ENCODE measurements at regions not wholly inside any gene's neighbourhood (a gene's known extent, or its start where the extent isn't known, plus 50 kb on each side); places are given as distances from the start of the nearest gene placed in this dataset.

DNA sequence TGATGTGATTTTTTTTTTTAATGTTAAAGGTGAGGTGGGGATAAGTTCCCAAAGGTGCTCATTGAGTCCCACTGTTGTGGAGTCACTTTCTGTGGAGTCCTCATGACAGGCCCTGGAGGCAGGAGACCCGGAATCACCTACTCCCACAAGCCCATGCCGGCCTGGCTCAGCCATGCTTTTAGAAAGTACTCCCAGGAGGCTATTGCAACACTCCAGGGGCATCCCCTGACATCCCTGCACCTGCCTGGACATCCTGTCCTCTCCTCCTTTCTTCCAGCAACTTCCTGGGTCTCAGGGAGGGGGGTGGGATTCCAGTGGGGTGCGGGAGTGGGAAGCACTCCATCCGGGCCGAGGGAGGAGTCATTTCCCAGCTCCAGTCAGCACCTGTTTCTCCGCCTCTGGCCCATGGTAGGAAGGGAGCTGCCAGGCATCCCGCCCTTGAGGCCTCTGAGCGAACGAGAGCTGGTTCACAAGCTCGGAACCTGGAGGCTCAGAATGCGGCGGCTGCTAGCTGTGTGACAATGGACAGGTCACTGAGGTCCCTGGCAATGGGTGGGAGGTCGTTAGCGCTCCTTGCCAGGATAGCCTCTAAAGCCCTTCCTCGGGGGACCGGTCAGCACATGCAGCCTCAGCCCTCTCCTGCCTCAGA lies 163.9 kb upstream of the ID2 start:
- H3K4me1 ChIP-seq (ENCODE audit: control insufficient read depth, insufficient read depth, low read length): no peaks in the 10 kb centered on the region
- H3K36me3 ChIP-seq (ENCODE audit: control insufficient read depth in 2 of 2, insufficient read depth in 1 of 2, low read length in 2 of 2): no peaks in the 10 kb centered on the region
- ChIA-PET POLR2A (no interaction called here), CTCF (interaction anchor here (0.7 kb wide), 1 partner anchor 12 kb away, joined by 3 read pairs; no protein-coding TSS in a partner anchor)
- TF ChIP-seq, protein P1, sequence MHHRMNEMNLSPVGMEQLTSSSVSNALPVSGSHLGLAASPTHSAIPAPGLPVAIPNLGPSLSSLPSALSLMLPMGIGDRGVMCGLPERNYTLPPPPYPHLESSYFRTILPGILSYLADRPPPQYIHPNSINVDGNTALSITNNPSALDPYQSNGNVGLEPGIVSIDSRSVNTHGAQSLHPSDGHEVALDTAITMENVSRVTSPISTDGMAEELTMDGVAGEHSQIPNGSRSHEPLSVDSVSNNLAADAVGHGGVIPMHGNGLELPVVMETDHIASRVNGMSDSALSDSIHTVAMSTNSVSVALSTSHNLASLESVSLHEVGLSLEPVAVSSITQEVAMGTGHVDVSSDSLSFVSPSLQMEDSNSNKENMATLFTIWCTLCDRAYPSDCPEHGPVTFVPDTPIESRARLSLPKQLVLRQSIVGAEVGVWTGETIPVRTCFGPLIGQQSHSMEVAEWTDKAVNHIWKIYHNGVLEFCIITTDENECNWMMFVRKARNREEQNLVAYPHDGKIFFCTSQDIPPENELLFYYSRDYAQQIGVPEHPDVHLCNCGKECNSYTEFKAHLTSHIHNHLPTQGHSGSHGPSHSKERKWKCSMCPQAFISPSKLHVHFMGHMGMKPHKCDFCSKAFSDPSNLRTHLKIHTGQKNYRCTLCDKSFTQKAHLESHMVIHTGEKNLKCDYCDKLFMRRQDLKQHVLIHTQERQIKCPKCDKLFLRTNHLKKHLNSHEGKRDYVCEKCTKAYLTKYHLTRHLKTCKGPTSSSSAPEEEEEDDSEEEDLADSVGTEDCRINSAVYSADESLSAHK (tag by site-specific recombination; IDR thresholded peaks at IDR 0.05): no peak
- TF ChIP-seq GLIS2 (tag by site-specific recombination; IDR thresholded peaks at IDR 0.05): no peak
- no peak for TF ChIP-seq ZNF140 (tag by site-specific recombination; IDR thresholded peaks at IDR 0.05)
- TF ChIP-seq, protein P2, sequence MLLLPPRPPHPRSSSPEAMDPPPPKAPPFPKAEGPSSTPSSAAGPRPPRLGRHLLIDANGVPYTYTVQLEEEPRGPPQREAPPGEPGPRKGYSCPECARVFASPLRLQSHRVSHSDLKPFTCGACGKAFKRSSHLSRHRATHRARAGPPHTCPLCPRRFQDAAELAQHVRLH (tag by site-specific recombination; IDR thresholded peaks at IDR 0.05): no peak
- TF ChIP-seq HOXA7 (CRISPR knock-in tag; IDR thresholded peaks at IDR 0.05; ENCODE audit: borderline replicate concordance): no peak
- TF ChIP-seq ZFP37 (tag by site-specific recombination; IDR thresholded peaks at IDR 0.05): no peak
- no peak overlapping the region for H3K27ac ChIP-seq (ENCODE audit: extremely low read depth, low read depth, low read length)
- no peaks in the 10 kb centered on the region for H3K9me3 ChIP-seq (ENCODE audit: control insufficient read depth, insufficient read depth, low read depth, low read length)
- H3K4me3 ChIP-seq (ENCODE audit: low read depth, low read length): no peak overlapping the region

DNA sequence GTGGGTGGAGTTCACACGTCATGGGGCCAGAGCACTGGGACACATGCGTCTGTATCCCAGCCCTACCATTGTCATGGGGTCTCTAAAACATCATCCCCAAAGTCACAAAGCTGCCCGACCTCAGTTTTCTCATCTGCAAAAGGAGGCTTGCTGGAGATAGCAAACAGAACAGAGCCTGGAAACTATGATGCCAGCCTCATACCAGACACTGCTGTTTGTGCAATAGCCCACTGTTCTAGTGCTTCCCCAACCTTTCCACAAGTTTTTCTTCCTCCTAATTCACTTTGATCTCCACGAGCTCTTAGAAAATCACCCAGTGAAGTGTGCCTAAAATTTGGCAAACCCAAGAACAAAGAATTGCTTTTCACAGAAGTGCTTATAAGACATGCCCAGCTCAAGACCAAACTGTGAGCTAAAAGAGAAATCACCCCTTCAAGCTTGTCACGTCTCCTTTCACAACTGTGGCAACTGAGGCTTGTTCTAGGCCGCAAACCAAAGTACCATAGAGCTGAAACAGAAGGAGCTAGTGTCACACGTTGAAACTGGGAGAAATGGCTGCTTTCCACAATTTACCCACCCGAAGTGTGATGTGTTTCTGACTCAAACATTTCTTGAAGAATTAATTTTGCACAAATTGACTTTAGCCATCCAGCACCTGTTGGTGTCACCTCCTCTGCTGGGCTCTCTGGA lies 162.7 kb upstream of the ID2 start:
- H3K4me1 ChIP-seq (ENCODE audit: control insufficient read depth, insufficient read depth, low read length): no peaks in the 10 kb centered on the region
- POLR2A ChIA-PET: no interaction called here

More for the DNA sequence above, 162.7 kb upstream of the ID2 start:
- CTCF ChIA-PET: interaction anchor here (0.6 kb wide), 1 partner anchor 1092 kb away, joined by 4 read pairs; no protein-coding TSS in a partner anchor
- no peaks in the 10 kb centered on the region for H3K9me3 ChIP-seq (ENCODE audit: control insufficient read depth, insufficient read depth, low read depth, low read length)
- no peaks in the 10 kb centered on the region for H3K36me3 ChIP-seq (ENCODE audit: control insufficient read depth in 2 of 2, insufficient read depth in 1 of 2, low read length in 2 of 2)
- TF ChIP-seq, protein P3, sequence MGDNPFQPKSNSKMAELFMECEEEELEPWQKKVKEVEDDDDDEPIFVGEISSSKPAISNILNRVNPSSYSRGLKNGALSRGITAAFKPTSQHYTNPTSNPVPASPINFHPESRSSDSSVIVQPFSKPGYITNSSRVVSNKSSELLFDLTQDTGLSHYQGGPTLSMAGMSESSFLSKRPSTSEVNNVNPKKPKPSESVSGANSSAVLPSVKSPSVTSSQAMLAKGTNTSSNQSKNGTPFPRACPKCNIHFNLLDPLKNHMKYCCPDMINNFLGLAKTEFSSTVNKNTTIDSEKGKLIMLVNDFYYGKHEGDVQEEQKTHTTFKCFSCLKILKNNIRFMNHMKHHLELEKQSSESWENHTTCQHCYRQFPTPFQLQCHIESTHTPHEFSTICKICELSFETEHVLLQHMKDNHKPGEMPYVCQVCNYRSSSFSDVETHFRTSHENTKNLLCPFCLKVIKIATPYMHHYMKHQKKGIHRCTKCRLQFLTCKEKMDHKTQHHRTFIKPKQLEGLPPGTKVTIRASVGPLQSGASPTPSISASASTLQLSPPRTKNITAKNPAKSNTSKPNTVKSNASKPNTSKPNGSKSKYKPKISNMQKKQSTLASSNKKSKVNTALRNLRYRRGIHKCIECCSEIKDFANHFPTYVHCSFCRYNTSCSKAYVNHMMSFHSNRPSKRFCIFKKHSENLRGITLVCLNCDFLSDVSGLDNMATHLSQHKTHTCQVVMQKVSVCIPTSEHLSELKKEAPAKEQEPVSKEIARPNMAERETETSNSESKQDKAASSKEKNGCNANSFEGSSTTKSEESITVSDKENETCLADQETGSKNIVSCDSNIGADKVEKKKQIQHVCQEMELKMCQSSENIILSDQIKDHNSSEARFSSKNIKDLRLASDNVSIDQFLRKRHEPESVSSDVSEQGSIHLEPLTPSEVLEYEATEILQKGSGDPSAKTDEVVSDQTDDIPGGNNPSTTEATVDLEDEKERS (tag by site-specific recombination; IDR thresholded peaks at IDR 0.05): no peak
- TF ChIP-seq YY2 (tag by site-specific recombination; IDR thresholded peaks at IDR 0.05): no peak
- TF ChIP-seq, protein P4, sequence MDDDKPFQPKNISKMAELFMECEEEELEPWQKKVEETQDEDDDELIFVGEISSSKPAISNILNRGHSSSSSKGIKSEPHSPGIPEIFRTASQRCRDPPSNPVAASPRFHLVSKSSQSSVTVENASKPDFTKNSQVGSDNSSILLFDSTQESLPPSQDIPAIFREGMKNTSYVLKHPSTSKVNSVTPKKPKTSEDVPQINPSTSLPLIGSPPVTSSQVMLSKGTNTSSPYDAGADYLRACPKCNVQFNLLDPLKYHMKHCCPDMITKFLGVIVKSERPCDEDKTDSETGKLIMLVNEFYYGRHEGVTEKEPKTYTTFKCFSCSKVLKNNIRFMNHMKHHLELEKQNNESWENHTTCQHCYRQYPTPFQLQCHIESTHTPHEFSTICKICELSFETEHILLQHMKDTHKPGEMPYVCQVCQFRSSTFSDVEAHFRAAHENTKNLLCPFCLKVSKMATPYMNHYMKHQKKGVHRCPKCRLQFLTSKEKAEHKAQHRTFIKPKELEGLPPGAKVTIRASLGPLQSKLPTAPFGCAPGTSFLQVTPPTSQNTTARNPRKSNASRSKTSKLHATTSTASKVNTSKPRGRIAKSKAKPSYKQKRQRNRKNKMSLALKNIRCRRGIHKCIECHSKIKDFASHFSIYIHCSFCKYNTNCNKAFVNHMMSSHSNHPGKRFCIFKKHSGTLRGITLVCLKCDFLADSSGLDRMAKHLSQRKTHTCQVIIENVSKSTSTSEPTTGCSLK (tag by site-specific recombination; IDR thresholded peaks at IDR 0.05): no peak
- no peak for TF ChIP-seq ZNF114 (tag by site-specific recombination; IDR thresholded peaks at IDR 0.05)
- TF ChIP-seq ZNF707 (tag by site-specific recombination; IDR thresholded peaks at IDR 0.05): no peak
- TF ChIP-seq, protein P5, sequence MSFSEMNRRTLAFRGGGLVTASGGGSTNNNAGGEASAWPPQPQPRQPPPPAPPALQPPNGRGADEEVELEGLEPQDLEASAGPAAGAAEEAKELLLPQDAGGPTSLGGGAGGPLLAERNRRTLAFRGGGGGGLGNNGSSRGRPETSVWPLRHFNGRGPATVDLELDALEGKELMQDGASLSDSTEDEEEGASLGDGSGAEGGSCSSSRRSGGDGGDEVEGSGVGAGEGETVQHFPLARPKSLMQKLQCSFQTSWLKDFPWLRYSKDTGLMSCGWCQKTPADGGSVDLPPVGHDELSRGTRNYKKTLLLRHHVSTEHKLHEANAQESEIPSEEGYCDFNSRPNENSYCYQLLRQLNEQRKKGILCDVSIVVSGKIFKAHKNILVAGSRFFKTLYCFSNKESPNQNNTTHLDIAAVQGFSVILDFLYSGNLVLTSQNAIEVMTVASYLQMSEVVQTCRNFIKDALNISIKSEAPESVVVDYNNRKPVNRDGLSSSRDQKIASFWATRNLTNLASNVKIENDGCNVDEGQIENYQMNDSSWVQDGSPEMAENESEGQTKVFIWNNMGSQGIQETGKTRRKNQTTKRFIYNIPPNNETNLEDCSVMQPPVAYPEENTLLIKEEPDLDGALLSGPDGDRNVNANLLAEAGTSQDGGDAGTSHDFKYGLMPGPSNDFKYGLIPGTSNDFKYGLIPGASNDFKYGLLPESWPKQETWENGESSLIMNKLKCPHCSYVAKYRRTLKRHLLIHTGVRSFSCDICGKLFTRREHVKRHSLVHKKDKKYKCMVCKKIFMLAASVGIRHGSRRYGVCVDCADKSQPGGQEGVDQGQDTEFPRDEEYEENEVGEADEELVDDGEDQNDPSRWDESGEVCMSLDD (tag by site-specific recombination; IDR thresholded peaks at IDR 0.05): no peak
- no peak for TF ChIP-seq ZNF473 (tag by site-specific recombination; IDR thresholded peaks at IDR 0.05)
- H3K4me3 ChIP-seq (ENCODE audit: low read depth, low read length): no peak overlapping the region
- no peak overlapping the region for H3K27ac ChIP-seq (ENCODE audit: extremely low read depth, low read depth, low read length)
